Psoas muscle (tissue), 7 donors: ENCODE measurements at regions not wholly inside any gene's neighbourhood (a gene's known extent, or its start where the extent isn't known, plus 50 kb on each side); places are given as distances from the start of the nearest gene placed in this dataset.
"Not testable (repeated sequence)": the region's sequence is repeated elsewhere in the genome, so short reads cannot be mapped to it uniquely, and the experiment has no call there.

Experiments
- ATAC-seq, 4 donors: fragments of 200-7000 bp; cut with Tn5 transposase; one replicate each; pipeline ENCODE4 v1.9.1; 2020; ENCODE audit warnings: moderate library complexity in 3 of 4, mild to moderate bottlenecking in 2 of 4
- DNase-seq, 2 donors: peaks; one replicate each; pipeline ENCODE4 v3.0.0-alpha.2; 2020
- H3K27ac ChIP-seq: fragments of 200-600 bp; one replicate; pipeline ENCODE4 v1.8.0; 2022
- H3K27me3 ChIP-seq, 3 donors: fragments of 200-600 bp in 1 of 3; one replicate each; pipeline versions ENCODE4 v1.6.1 to v1.8.0; 2013 to 2022; ENCODE audit warnings: low read length in 2 of 3, mild to moderate bottlenecking in 2 of 3, moderate library complexity in 1 of 3; ENCODE audit not compliant: insufficient read depth in 3 of 3
- H3K36me3 ChIP-seq, 2 donors: fragments of 200-600 bp in 1 of 2; one replicate each; pipeline versions ENCODE4 v1.6.1 to v1.8.0; 2013 to 2022; ENCODE audit warnings: low read depth in 1 of 2, mild to moderate bottlenecking in 1 of 2, moderate library complexity in 1 of 2; ENCODE audit not compliant: insufficient read depth in 1 of 2
- H3K4me1 ChIP-seq: fragments of 200-600 bp; one replicate; pipeline ENCODE4 v1.8.0; 2022
- H3K4me3 ChIP-seq: fragments of 200-600 bp; one replicate; pipeline ENCODE4 v1.8.0; 2022; ENCODE audit warnings: mild to moderate bottlenecking
- H3K9me3 ChIP-seq: fragments of 200-600 bp; one replicate; pipeline ENCODE4 v1.8.0; 2022
- WGBS, 3 donors: extraction: QIAGEN DNeasy Blood & Tissue Kit; methylation state at CpG; one replicate each; pipeline versions ENCODE4 v1.1.6 to v1.1.7; 2013; 5-methylcytosine and 5-hydroxymethylcytosine counted together
- intact Hi-C, 2 donors: fragments of 100-400 bp; cut with DNase I; formaldehyde crosslinking; loops; one replicate each; pipeline versions ENCODE4 v1.11.0 to v1.14.2; 2022
- TF ChIP-seq, protein P1 (sequence below): fragments of 200-600 bp; IDR thresholded peaks from one replicate; pipeline ENCODE4 v1.8.0; 2022; ENCODE audit warnings: antibody characterized with exemption
- donor health status: healthy with polysubstance abuse.
- donor health status: DM: no; HTN: no; CAD: no; lungs with moderate emphysema.
- donor health status: Bipolar disorder and iron deficiency.
- donor health status: healthy.
- donor health status: DM: yes; HTN: yes; CAD: no.
- donor health status: DM: no; HTN: no; CAD: no.
- donor health status: DM: yes; HTN: yes; CAD: no.

DNA sequence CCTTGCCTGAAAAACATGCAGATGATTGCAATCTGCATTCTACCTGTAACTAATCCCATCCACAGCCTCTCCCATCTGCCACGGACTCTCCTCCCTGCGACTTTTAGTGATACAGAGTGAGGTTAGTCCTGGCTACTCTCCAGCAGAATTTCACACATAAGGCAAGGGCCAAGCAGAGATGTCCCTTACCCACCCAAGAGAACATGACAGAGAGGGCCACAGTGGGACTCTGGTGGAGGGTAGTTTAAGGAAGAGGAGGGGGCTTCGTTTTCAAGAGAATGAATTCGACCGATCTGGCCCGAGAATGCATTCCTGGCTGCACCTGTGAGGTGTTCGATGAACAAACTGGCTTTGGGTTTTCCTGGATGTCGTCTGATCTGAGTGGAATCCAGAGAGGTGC is 87.5 kb upstream of the SIM2 start:
- DNase-seq (no peak), ATAC-seq (no peak)
- intact Hi-C loops, result no loop called here
- 72 to 80% (median 74%) methylated on average over 8 of the region's 8 CpGs for WGBS, 3 donors
- TF ChIP-seq, protein P1, sequence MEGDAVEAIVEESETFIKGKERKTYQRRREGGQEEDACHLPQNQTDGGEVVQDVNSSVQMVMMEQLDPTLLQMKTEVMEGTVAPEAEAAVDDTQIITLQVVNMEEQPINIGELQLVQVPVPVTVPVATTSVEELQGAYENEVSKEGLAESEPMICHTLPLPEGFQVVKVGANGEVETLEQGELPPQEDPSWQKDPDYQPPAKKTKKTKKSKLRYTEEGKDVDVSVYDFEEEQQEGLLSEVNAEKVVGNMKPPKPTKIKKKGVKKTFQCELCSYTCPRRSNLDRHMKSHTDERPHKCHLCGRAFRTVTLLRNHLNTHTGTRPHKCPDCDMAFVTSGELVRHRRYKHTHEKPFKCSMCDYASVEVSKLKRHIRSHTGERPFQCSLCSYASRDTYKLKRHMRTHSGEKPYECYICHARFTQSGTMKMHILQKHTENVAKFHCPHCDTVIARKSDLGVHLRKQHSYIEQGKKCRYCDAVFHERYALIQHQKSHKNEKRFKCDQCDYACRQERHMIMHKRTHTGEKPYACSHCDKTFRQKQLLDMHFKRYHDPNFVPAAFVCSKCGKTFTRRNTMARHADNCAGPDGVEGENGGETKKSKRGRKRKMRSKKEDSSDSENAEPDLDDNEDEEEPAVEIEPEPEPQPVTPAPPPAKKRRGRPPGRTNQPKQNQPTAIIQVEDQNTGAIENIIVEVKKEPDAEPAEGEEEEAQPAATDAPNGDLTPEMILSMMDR, result no peak
- Histone ChIP-seq H3K4me3 (no peak overlapping the region), H3K9me3 (peaks cover 3% of the 10 kb centered on the region), H3K36me3 (no peaks in the 10 kb centered on the region), H3K27ac (no peak overlapping the region), H3K27me3 (peaks cover 7 to 22% (median 10%) of the 10 kb centered on the region in 3 donors), H3K4me1 (no peaks in the 10 kb centered on the region)

DNA sequence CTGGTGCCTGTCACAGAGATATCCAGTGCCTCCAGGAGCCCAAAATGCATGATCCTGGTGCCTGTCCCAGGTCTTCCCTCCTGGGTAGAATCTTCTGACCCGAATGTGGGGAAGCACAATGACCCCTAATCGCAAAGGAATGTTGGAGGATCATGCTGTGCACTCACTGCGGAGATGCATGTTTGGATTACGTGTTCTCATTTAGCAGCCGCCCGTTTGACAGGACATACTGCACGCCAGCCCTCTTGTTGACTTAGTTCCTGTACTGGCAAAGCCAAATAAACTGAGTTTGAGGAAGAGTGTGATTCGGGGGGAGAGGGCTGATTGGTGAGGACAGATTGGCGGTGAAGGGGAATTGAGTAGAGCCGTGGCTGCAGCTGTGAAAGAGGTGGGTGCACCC is 85.9 kb upstream of the SIM2 start:
- 76 to 79% (median 77%) methylated on average over 10 of the region's 10 CpGs for WGBS, 3 donors
- H3K9me3 ChIP-seq, result peaks cover 3% of the 10 kb centered on the region

DNA sequence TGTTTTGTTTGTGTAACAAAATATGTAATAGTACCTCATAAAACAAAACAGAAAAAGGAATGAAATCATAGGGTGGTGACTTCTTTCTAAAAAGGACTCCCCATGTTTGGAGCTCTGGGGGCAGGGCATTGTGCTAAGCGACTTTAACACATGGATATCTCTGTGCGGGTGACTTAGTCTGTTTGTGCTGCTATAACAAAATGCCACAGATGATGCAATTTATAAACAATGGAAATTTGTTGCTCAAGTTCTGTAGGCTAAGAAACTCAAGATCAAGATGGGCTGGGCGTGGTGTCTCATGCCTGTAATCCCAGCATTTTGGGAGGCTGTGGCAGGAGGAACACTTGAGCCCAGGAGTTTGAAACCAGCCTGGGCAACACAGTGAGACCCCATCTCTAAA is 85.4 kb upstream of the SIM2 start:
- intact Hi-C loops, result no loop called here
- no peak overlapping the region for H3K27ac ChIP-seq
- no peak overlapping the region for H3K4me3 ChIP-seq
- TF ChIP-seq, protein P1, result no peak
- H3K4me1 ChIP-seq, result no peaks in the 10 kb centered on the region
- DNase-seq (no peak), ATAC-seq (no peak)
- no peaks in the 10 kb centered on the region for H3K36me3 ChIP-seq
- H3K9me3 ChIP-seq, result peaks cover 3% of the 10 kb centered on the region
- H3K27me3 ChIP-seq, result peaks cover 7 to 15% (median 8%) of the 10 kb centered on the region in 3 donors
- WGBS, 3 donors, result 89 to 92% (median 91%) methylated on average over 3 of the region's 3 CpGs

More for the DNA sequence above, 85.9 kb upstream of the SIM2 start:
- Histone ChIP-seq H3K27ac (no peak overlapping the region), H3K4me1 (no peaks in the 10 kb centered on the region), H3K27me3 (peaks cover 7 to 15% (median 8%) of the 10 kb centered on the region in 3 donors), H3K36me3 (no peaks in the 10 kb centered on the region), H3K4me3 (no peak overlapping the region)
- intact Hi-C loops, result no loop called here
- ATAC-seq (no peak), DNase-seq (no peak)
- TF ChIP-seq, protein P1, result no peak

DNA sequence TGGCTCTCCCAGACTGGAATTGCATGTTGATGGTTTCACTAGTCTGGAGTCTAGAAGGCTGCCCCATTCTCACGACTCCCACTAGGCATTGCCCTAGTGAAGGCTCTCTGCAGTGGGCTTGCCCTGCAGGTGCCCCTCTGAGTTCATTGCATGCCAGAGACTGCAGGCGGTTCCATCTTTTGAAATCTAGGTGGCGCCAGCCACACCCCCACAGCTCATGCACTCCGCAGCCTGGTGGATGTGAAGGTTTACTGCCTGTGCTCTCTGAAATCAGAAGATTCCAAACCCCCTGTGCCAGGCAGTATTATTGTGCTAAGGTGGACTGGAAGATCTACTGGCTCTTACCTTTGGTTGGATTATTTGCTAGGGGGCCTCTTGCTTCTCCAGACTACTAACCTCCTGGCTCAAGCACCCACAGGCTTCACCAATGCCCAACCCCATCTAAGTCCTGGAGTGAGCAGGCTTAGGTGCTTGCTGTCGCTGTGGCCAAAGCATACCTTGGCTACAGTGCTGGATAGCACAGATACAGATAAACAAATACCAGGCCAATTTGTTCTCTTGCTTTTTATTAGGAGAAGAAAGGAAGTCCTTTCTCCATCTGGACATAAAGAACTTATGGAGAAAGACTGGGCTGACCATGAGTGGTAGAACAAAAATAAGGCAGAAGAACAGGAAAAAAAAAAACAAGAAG is 83.5 kb upstream of the SIM2 start:
- no peaks in the 10 kb centered on the region for H3K36me3 ChIP-seq
- peaks cover 4 to 15% (median 7%) of the 10 kb centered on the region in 3 donors for H3K27me3 ChIP-seq
- DNase-seq (no peak), ATAC-seq (no peak)
- H3K9me3 ChIP-seq, result no peaks in the 10 kb centered on the region
- intact Hi-C loops, result no loop called here
- WGBS, 3 donors, result 69 to 84% (median 83%) methylated on average over 5 of the region's 5 CpGs
- H3K27ac ChIP-seq, result no peak overlapping the region
- TF ChIP-seq, protein P1, result no peak
- H3K4me3 ChIP-seq, result no peak overlapping the region
- H3K4me1 ChIP-seq, result no peaks in the 10 kb centered on the region

DNA sequence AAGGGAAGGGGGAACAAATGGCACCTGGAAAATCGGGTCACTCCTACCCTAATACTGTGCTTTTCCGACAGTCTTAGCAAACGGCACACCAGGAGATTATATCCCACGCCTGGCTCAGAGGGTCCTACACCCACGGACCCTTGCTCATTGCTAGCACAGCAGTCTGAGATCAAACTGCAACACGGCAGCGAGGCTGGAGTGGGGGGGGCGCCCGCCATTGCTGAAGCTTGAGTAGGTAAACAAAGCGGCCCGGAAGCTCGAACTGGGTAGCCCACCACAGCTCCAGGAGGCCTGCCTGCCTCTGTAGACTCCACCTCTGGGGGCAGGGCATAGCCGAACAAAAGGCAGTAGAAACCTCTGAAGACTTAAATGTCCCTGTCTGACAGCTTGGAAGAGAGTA is 82.1 kb upstream of the SIM2 start:
- intact Hi-C loops, DNase-seq, H3K9me3 ChIP-seq, ATAC-seq, H3K27ac ChIP-seq, H3K4me3 ChIP-seq, H3K4me1 ChIP-seq, H3K36me3 ChIP-seq: not testable (repeated sequence)
- peaks cover 4 to 15% (median 7%) of the 10 kb centered on the region in 3 donors for H3K27me3 ChIP-seq
- WGBS, 3 donors, result 90 to 92% (median 91%) methylated on average over 13 of the region's 13 CpGs

DNA sequence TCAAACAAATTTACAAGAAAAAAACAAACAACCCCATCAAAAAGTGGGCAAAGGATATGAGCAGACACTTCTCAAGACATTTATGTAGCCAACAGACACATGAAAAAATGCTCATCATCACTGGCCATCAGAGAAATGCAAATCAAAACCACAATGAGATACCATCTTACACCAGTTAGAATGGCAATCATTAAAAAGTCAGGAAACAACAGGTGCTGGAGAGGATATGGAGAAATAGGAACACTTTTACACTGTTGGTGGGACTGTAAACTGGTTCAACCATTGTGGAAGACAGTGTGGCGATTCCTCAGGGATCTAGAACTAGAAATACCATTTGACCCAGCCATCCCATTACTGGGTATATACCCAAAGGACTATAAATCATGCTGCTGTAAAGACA is 77.1 kb upstream of the SIM2 start:
- intact Hi-C loops, ATAC-seq, DNase-seq, H3K4me1 ChIP-seq, H3K27me3 ChIP-seq, H3K27ac ChIP-seq, H3K36me3 ChIP-seq, H3K4me3 ChIP-seq, H3K9me3 ChIP-seq: not testable (repeated sequence)
- WGBS, 3 donors, result 70% methylated on average over 1 of the region's 1 CpG; no CpG with 5 or more reads in 2 of the 3 donors
